T-helper 1 cell treated with Interleukin-12 subunit alpha and Interleukin-12 subunit beta and Interleukin-4 antibody, amounts not matched to agents 30 μg/mL and 1 μg/mL, for 36 hours (primary cell): ENCODE measurements at regions not wholly inside any gene's neighbourhood (a gene's known extent, or its start where the extent isn't known, plus 50 kb on each side); places are given as distances from the start of the nearest gene placed in this dataset.

ENCODE experiments used
- H3K27ac Mint-ChIP-seq: one replicate; pipeline ENCODE4 v1.8.0; 2021; ENCODE audit warnings: mild to moderate bottlenecking, mixed read lengths
- H3K27me3 Mint-ChIP-seq: one replicate; pipeline ENCODE4 v1.8.0; 2021; ENCODE audit warnings: low read depth, mixed read lengths
- H3K36me3 Mint-ChIP-seq: one replicate; pipeline ENCODE4 v1.8.0; 2021; ENCODE audit warnings: low read depth, mixed read lengths
- H3K4me1 Mint-ChIP-seq: one replicate; pipeline ENCODE4 v1.8.0; 2021; ENCODE audit warnings: low read depth, mixed read lengths
- H3K4me3 Mint-ChIP-seq: one replicate; pipeline ENCODE4 v1.8.0; 2021; ENCODE audit warnings: mild to moderate bottlenecking, moderate library complexity, mixed read lengths
- H3K9me3 Mint-ChIP-seq: one replicate; pipeline ENCODE4 v1.8.0; 2021; ENCODE audit warnings: mixed read lengths

DNA sequence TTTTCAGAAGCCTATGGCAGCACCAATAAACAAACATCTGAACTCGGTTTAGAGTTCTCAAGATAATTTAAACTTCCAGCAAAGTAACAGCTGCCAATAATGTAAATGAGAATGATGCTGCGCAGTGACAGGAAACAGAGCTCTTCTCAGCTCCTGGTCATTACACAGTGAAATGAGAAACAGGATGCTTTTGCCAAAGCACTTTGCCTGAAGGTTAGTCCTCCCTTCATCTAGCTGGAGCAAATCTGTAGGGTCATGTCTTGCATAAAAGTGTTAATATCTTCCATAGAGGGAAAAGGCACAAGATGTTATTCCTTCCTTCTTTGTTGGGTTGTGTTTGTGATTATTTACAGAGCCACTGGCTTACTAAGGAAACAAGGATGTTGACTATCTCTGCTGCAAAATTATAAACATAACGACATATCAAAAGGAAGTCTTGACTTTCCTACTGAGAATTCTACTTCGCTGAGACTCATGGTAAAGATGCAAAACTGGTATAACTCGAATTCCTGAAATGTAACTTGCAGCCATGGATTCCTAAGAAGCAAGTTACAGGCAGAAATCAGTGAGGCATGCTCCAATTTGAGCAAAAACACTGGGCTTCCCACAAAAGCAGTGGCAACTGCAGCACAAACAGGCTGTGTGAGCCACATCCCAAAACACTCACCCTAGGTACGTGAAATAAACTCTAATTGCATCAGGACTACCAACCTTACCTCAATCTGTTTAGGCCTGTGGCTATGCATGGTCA, 102.5 kb upstream of the BEND6 start:
- no peaks in the 10 kb centered on the region for H3K9me3 Mint-ChIP-seq
- H3K27me3 Mint-ChIP-seq = peaks cover 24% of the 10 kb centered on the region
- peak overlapping the region; percentile 83 for H3K4me3 Mint-ChIP-seq
- H3K36me3 Mint-ChIP-seq = peaks cover 1% of the 10 kb centered on the region
- peak overlapping the region; percentile 67 for H3K27ac Mint-ChIP-seq
- peaks cover 26% of the 10 kb centered on the region for H3K4me1 Mint-ChIP-seq

DNA sequence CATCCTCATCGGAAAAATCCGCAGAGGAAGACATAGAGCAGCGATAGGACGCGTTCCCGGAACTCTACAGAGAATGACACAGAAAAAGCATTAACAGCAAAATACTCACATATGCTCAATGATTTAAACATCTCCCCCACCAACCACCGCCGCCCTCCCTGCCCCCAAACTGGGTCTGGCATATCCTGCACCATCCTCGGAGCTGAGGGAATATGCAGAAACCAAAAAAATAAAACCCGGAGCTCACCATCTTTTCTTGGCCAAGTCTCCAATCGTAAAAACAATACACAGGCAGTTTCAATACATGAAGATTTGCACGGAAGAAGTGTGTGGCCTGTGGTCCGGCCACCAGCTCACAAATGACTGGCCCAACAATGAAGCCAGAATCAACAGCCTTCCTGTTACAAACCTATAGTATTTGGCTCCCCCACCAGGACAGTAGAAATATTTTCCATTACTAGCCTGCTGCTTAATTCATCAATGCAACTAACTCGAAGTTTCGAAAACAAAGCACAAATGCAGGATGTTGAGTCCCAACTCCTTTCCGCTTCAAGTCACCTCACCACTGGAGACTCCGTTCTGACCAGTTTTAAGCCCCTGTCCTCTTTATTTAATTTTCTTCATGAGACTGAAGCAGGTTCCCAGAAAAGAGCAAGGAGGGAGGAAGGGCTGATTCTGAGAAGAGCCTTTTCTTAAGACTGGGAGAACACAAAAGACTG, 103.2 kb upstream of the BEND6 start:
- Mint-ChIP-seq H3K4me1 (peaks cover 26% of the 10 kb centered on the region), H3K4me3 (peak overlapping the region; percentile 83), H3K27me3 (peaks cover 25% of the 10 kb centered on the region), H3K9me3 (no peaks in the 10 kb centered on the region), H3K27ac (peak overlapping the region; percentile 67), H3K36me3 (peaks cover 1% of the 10 kb centered on the region)

- Mint-ChIP-seq H3K9me3 (no peaks in the 10 kb centered on the region), H3K4me3 (peak overlapping the region; percentile 83), H3K27ac (peak overlapping the region; percentile 67), H3K27me3 (peaks cover 26% of the 10 kb centered on the region), H3K4me1 (peaks cover 26% of the 10 kb centered on the region), H3K36me3 (peaks cover 1% of the 10 kb centered on the region)
These were observed 103.8 kb upstream of the BEND6 start for GRCh38 chr6:56851074-56851473.

- peaks cover 1% of the 10 kb centered on the region for H3K36me3 Mint-ChIP-seq
These were observed 104.3 kb upstream of the BEND6 start for GRCh38 chr6:56850626-56851025.

GRCh38 chr6:56849896-56850295, 105.0 kb upstream of the BEND6 start:
- Mint-ChIP-seq H3K27me3 (peaks cover 30% of the 10 kb centered on the region), H3K4me3 (peak overlapping the region; percentile 22), H3K4me1 (peaks cover 26% of the 10 kb centered on the region), H3K27ac (no peak overlapping the region), H3K36me3 (peaks cover 1% of the 10 kb centered on the region), H3K9me3 (no peaks in the 10 kb centered on the region)

More at GRCh38 chr6:56850626-56851025, 104.3 kb upstream of the BEND6 start:
- Mint-ChIP-seq H3K27me3 (peaks cover 23% of the 10 kb centered on the region), H3K4me1 (peaks cover 26% of the 10 kb centered on the region), H3K4me3 (peak overlapping the region; percentile 83), H3K27ac (peak overlapping the region; percentile 20), H3K9me3 (no peaks in the 10 kb centered on the region)

- Mint-ChIP-seq H3K27me3 (peaks cover 37% of the 10 kb centered on the region), H3K36me3 (peaks cover 1% of the 10 kb centered on the region), H3K4me3 (no peak overlapping the region), H3K4me1 (peaks cover 28% of the 10 kb centered on the region), H3K9me3 (no peaks in the 10 kb centered on the region), H3K27ac (no peak overlapping the region)
These were observed 106.8 kb upstream of the BEND6 start for GRCh38 chr6:56848105-56848504.

- Mint-ChIP-seq H3K27me3 (peaks cover 61% of the 10 kb centered on the region), H3K4me1 (peaks cover 12% of the 10 kb centered on the region), H3K9me3 (no peaks in the 10 kb centered on the region), H3K27ac (no peak overlapping the region), H3K4me3 (peak overlapping the region; percentile 50), H3K36me3 (peaks cover 2% of the 10 kb centered on the region)
These were observed 109.9 kb upstream of the BEND6 start for GRCh38 chr6:56845032-56845431.

GRCh38 chr6:56843476-56844349, 111.2 kb upstream of the BEND6 start:
- Mint-ChIP-seq H3K4me3 (peak overlapping the region; percentile 78), H3K36me3 (peaks cover 2% of the 10 kb centered on the region), H3K9me3 (no peaks in the 10 kb centered on the region), H3K4me1 (peaks cover 12% of the 10 kb centered on the region), H3K27ac (no peak overlapping the region), H3K27me3 (peaks cover 67% of the 10 kb centered on the region)

DNA sequence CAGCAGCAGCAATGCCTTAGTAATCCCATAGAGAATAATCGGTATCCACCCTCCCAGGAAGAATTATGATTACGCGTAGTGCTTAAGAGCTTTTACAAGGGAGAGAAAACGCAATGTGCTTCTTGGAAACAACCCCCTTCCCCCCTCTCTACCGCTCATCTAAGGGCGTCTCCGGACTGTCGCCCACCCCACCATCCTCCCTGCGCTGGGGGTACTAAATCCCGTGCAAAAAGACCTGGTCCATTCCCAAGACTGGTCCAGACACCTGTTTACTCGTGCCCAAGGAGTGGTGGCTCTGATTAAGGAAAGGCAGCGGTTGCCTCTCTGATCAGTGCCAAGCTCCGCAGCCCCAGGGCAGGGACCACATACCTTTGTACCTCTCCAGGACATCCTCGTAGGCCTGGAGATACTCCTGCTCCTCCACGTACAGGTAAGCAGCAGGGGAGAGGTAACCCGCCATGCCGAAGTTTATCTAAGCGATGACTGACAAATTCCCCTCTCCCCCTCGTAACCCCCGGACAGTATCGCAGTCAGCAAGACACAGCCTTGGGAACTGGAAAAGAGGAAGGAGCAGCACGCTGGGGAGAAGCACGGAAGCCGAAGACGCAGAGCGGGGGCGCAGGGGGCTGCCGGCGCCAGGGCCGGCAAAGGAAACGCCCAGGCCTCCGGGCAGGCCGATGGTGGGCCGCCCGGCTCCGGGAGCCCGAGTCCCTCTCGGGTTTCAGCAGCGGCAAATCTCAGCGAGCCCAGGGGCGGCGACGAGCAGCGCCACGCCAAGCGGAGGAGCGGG, 112.0 kb upstream of the BEND6 start:
- Mint-ChIP-seq H3K4me3 (peak overlapping the region; percentile 95), H3K27ac (peak overlapping the region; percentile 68), H3K36me3 (peaks cover 2% of the 10 kb centered on the region), H3K9me3 (no peaks in the 10 kb centered on the region), H3K27me3 (peaks cover 75% of the 10 kb centered on the region), H3K4me1 (peaks cover 10% of the 10 kb centered on the region)

DNA sequence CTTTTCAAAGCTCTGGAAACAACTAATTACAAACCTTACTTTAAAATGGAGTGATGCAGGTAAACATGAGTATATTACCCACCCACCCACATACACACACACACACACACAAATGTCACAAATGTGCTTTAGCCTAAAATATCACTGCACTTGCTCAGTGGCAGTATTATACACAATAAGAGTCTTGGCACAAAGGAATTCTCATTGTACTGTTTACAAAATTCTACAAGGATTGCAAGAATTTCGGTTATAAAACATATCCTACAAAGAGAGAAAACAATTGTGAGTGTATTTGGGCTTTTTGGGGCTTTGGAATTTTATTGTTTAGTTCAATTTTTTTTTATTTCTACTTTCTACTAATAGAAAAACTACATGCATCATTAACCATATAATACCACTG, 113.2 kb upstream of the BEND6 start:
- peaks cover 79% of the 10 kb centered on the region for H3K27me3 Mint-ChIP-seq
- peaks cover 2% of the 10 kb centered on the region for H3K36me3 Mint-ChIP-seq
- H3K4me3 Mint-ChIP-seq = no peak overlapping the region
- H3K27ac Mint-ChIP-seq = no peak overlapping the region
- H3K4me1 Mint-ChIP-seq = peaks cover 10% of the 10 kb centered on the region
- H3K9me3 Mint-ChIP-seq = no peaks in the 10 kb centered on the region

GRCh38 chr6:56841381-56841749, 113.5 kb upstream of the BEND6 start:
- Mint-ChIP-seq H3K27ac (no peak overlapping the region), H3K36me3 (peaks cover 2% of the 10 kb centered on the region), H3K27me3 (peaks cover 75% of the 10 kb centered on the region), H3K4me1 (peaks cover 10% of the 10 kb centered on the region), H3K4me3 (no peak overlapping the region), H3K9me3 (no peaks in the 10 kb centered on the region)

DNA sequence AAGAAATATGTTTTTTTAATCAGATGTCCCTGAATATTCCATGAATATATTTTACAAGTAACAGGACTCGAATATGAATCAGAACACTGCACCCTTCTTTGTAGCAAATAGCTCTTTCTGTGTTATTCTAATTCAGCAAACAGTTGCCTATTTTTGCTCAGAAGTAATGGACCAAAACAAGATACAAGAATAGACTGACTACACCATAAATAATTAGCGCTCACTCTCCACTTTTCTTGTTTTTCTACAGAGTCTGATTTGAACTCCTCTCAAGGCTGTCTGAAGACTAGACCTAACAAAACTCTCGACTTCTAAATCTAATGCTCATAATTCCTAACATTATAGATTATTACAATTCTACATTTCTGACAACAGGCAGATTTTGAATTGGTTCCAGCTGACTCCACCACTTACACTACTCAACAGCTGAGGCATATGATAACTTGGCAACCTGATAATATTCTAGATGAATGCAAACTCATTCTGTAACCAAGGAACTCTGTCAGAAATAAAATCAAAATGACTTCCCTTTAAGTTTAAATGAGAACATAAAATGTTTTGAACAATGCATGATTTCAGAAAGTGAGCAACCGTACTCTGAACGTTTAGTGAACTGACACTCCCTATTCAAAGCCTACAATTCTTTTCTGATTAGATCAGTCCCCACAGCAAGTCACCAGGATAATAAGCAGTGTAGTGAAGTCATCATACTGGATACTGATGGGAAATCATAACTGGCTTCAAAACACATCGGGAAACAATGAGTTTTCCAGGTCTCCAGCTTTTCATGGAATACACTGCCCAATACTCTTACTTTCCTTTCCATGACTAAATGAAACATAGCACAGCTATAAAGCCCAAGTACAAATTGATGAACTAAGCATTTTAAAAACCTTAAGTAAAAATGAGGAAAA, 114.2 kb upstream of the BEND6 start:
- Mint-ChIP-seq H3K4me3 (no peak overlapping the region), H3K27me3 (peaks cover 70% of the 10 kb centered on the region), H3K36me3 (peaks cover 2% of the 10 kb centered on the region), H3K27ac (no peak overlapping the region), H3K9me3 (no peaks in the 10 kb centered on the region), H3K4me1 (peaks cover 10% of the 10 kb centered on the region)

- H3K36me3 Mint-ChIP-seq = peaks cover 2% of the 10 kb centered on the region
- H3K9me3 Mint-ChIP-seq = no peaks in the 10 kb centered on the region
- no peak overlapping the region for H3K27ac Mint-ChIP-seq
- peaks cover 10% of the 10 kb centered on the region for H3K4me1 Mint-ChIP-seq
- peaks cover 62% of the 10 kb centered on the region for H3K27me3 Mint-ChIP-seq
- H3K4me3 Mint-ChIP-seq = no peak overlapping the region
These were observed 115.2 kb upstream of the BEND6 start for GRCh38 chr6:56839533-56840183.
